ENCODE measurements at regions not wholly inside any gene's neighbourhood (a gene's known extent, or its start where the extent isn't known, plus 50 kb on each side); places are given as distances from the start of the nearest gene placed in this dataset.

GRCh38 chr11:128042290-128042751 lies 545.0 kb downstream of the ETS1 start:
- Histone ChIP-seq H3K4me1 (peaks cover 0 to 16% (median 0%) of the 10 kb centered on the region in 3 donors), H3K27ac (no peak overlapping the region), H3K4me3 (no peak overlapping the region), H3K9me3 (no peaks in the 10 kb centered on the region), H3K27me3 (peaks cover 0 to 17% (median 0%) of the 10 kb centered on the region in 4 donors), H3K36me3 (no peaks in the 10 kb centered on the region)
- WGBS, 2 donors, result 14 to 17% methylated on average over 2 of the region's 3 CpGs
- no peak for DNase-seq
- intact Hi-C loops (cut with DNase I), result no loop called here
- TF ChIP-seq POLR2A (IDR thresholded peaks at IDR 0.05) (no peak), CTCF (IDR thresholded peaks at IDR 0.05) (no peak)

- no peak for DNase-seq
- 19 to 26% methylated on average over 3 of the region's 3 CpGs for WGBS, 2 donors
- no peaks in the 10 kb centered on the region for H3K9me3 ChIP-seq
- H3K36me3 ChIP-seq, result no peaks in the 10 kb centered on the region
- intact Hi-C loops (cut with DNase I), result no loop called here
- H3K27ac ChIP-seq, result no peak overlapping the region
- H3K27me3 ChIP-seq, result peaks cover 0 to 24% (median 0%) of the 10 kb centered on the region in 4 donors
- H3K4me1 ChIP-seq, result peaks cover 0 to 16% (median 0%) of the 10 kb centered on the region in 3 donors
- no peak overlapping the region for H3K4me3 ChIP-seq
- TF ChIP-seq POLR2A (IDR thresholded peaks at IDR 0.05) (no peak), CTCF (IDR thresholded peaks at IDR 0.05) (no peak)
These were observed 546.8 kb downstream of the ETS1 start for GRCh38 chr11:128040603-128041002.

- H3K27me3 ChIP-seq, result peaks cover 0 to 24% (median 0%) of the 10 kb centered on the region in 4 donors
- peak overlapping the region in 1 of 4 donors; percentile 24 for H3K27ac ChIP-seq
- H3K4me1 ChIP-seq, result peaks cover 0 to 16% (median 0%) of the 10 kb centered on the region in 3 donors
- H3K4me3 ChIP-seq, result no peak overlapping the region
- H3K9me3 ChIP-seq, result no peaks in the 10 kb centered on the region
- no peak for DNase-seq
- 15 to 24% methylated on average over 8 of the region's 8 CpGs for WGBS, 2 donors
- intact Hi-C loops (cut with DNase I), result no loop called here
- H3K36me3 ChIP-seq, result no peaks in the 10 kb centered on the region
- TF ChIP-seq POLR2A (IDR thresholded peaks at IDR 0.05) (no peak), CTCF (IDR thresholded peaks at IDR 0.05) (no peak)
These were observed 548.0 kb downstream of the ETS1 start for GRCh38 chr11:128039140-128040021.

- H3K9me3 ChIP-seq, result no peaks in the 10 kb centered on the region
- intact Hi-C loops (cut with DNase I), result no loop called here
- no peak overlapping the region for H3K4me3 ChIP-seq
- peaks cover 0 to 21% (median 0%) of the 10 kb centered on the region in 4 donors for H3K27me3 ChIP-seq
- TF ChIP-seq POLR2A (IDR thresholded peaks at IDR 0.05), result no peak
- no peak for TF ChIP-seq CTCF (IDR thresholded peaks at IDR 0.05)
- no peak overlapping the region for H3K27ac ChIP-seq
- no peaks in the 10 kb centered on the region for H3K36me3 ChIP-seq
- 57 to 65% methylated on average over 4 of the region's 4 CpGs for WGBS, 2 donors
- peaks cover 0 to 16% (median 0%) of the 10 kb centered on the region in 3 donors for H3K4me1 ChIP-seq
- DNase-seq, result no peak
These were observed 550.7 kb downstream of the ETS1 start for GRCh38 chr11:128036556-128037093.

GRCh38 chr11:128036006-128036405 lies 551.4 kb downstream of the ETS1 start:
- Histone ChIP-seq H3K4me3 (no peak overlapping the region), H3K27ac (no peak overlapping the region), H3K9me3 (no peaks in the 10 kb centered on the region), H3K36me3 (no peaks in the 10 kb centered on the region), H3K27me3 (peaks cover 0 to 24% (median 0%) of the 10 kb centered on the region in 4 donors), H3K4me1 (peaks cover 0 to 16% (median 0%) of the 10 kb centered on the region in 3 donors)
- WGBS, 2 donors, result 72 to 80% methylated on average over 5 of the region's 5 CpGs
- intact Hi-C loops (cut with DNase I), result no loop called here
- TF ChIP-seq CTCF (IDR thresholded peaks at IDR 0.05) (no peak), POLR2A (IDR thresholded peaks at IDR 0.05) (no peak)
- DNase-seq, result no peak
